ENCODE measurements at regions not wholly inside any gene's neighbourhood (a gene's known extent, or its start where the extent isn't known, plus 50 kb on each side); places are given as distances from the start of the nearest gene placed in this dataset.

- intact Hi-C loops (cut with DNase I), result no loop called here
- H3K27me3 ChIP-seq, result no peaks in the 10 kb centered on the region
- H3K27ac ChIP-seq, result no peak overlapping the region
- peaks cover 4% of the 10 kb centered on the region for H3K4me1 ChIP-seq (ENCODE audit: insufficient read depth)
- DNase-seq, result no peak
- no peak overlapping the region for H3K4me3 ChIP-seq
- H3K9me3 ChIP-seq, result no peaks in the 10 kb centered on the region
- H3K36me3 ChIP-seq, result no peaks in the 10 kb centered on the region
- TF ChIP-seq POLR2A (IDR thresholded peaks at IDR 0.05), result no peak
- no peak for TF ChIP-seq EP300 (IDR thresholded peaks at IDR 0.05)
- TF ChIP-seq CTCF (IDR thresholded peaks at IDR 0.05), result no peak
- WGBS, 3 donors, result 99 to 100% (median 100%) methylated on average over 3 of the region's 3 CpGs
Observed at GRCh38 chr2:236954641-236955040, 131.0 kb upstream of the COPS8 start.

- Histone ChIP-seq H3K27me3 (no peaks in the 10 kb centered on the region), H3K27ac (no peak overlapping the region), H3K4me3 (no peak overlapping the region), H3K4me1 (ENCODE audit: insufficient read depth) (peaks cover 4% of the 10 kb centered on the region), H3K9me3 (no peaks in the 10 kb centered on the region), H3K36me3 (no peaks in the 10 kb centered on the region)
- 66 to 80% (median 73%) methylated on average over 6 of the region's 6 CpGs for WGBS, 3 donors
- intact Hi-C loops (cut with DNase I), result no loop called here
- TF ChIP-seq POLR2A (IDR thresholded peaks at IDR 0.05) (no peak), CTCF (IDR thresholded peaks at IDR 0.05) (no peak), EP300 (IDR thresholded peaks at IDR 0.05) (no peak)
- no peak for DNase-seq
Observed at GRCh38 chr2:236955521-236956030, 130.1 kb upstream of the COPS8 start.

- DNase-seq, result no peak
- Histone ChIP-seq H3K27ac (no peak overlapping the region), H3K4me3 (no peak overlapping the region), H3K27me3 (no peaks in the 10 kb centered on the region), H3K9me3 (no peaks in the 10 kb centered on the region), H3K4me1 (ENCODE audit: insufficient read depth) (peaks cover 4% of the 10 kb centered on the region), H3K36me3 (no peaks in the 10 kb centered on the region)
- WGBS, 3 donors, result 87 to 91% (median 88%) methylated on average over 7 of the region's 7 CpGs
- intact Hi-C loops (cut with DNase I), result no loop called here
- TF ChIP-seq CTCF (IDR thresholded peaks at IDR 0.05), result no peak
- no peak for TF ChIP-seq EP300 (IDR thresholded peaks at IDR 0.05)
- no peak for TF ChIP-seq POLR2A (IDR thresholded peaks at IDR 0.05)
Observed at GRCh38 chr2:236956031-236956618, 129.6 kb upstream of the COPS8 start.

GRCh38 chr2:236956641-236957040, 129.0 kb upstream of the COPS8 start:
- intact Hi-C loops (cut with DNase I), result no loop called here
- H3K4me3 ChIP-seq, result no peak overlapping the region
- H3K4me1 ChIP-seq (ENCODE audit: insufficient read depth), result peaks cover 4% of the 10 kb centered on the region
- WGBS, 3 donors, result 83 to 94% (median 83%) methylated on average over 2 of the region's 2 CpGs
- no peaks in the 10 kb centered on the region for H3K9me3 ChIP-seq
- no peak for DNase-seq
- no peak overlapping the region for H3K27ac ChIP-seq
- H3K36me3 ChIP-seq, result no peaks in the 10 kb centered on the region
- H3K27me3 ChIP-seq, result no peaks in the 10 kb centered on the region
- TF ChIP-seq POLR2A (IDR thresholded peaks at IDR 0.05) (no peak), EP300 (IDR thresholded peaks at IDR 0.05) (no peak), CTCF (IDR thresholded peaks at IDR 0.05) (no peak)

Data from ovary (tissue), 7 donors.